CD4-positive, alpha-beta T cell treated with Interleukin-10 for 1 hour (primary cell): ENCODE measurements at regions not wholly inside any gene's neighbourhood (a gene's known extent, or its start where the extent isn't known, plus 50 kb on each side); places are given as distances from the start of the nearest gene placed in this dataset.

Source experiments
- DNase-seq: peaks from one replicate; pipeline ENCODE4 v3.0.0-alpha.2; 2020

- DNase-seq: no peak
These were observed 942.1 kb downstream of the KCNJ2 start for GRCh38 chr17:71111460-71111859.

DNA sequence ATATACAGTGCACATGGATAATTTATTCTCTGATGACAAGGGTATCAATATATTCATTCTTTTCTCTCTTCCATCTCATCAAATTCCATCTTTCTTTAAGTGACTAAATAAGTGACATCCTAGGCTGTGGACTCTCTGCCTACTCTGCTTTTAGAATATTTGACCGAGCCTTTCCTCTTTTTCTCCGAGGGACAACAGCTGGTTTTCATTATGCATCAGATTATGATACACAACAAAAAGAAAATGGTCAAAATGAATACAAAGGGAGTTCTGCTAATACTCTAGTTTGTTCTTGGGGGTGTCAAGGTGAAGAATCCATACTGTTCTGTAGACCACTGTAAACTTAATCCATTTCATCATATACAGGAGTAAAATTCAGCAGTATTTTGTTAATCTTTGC lies 942.6 kb downstream of the KCNJ2 start:
- DNase-seq: no peak

DNA sequence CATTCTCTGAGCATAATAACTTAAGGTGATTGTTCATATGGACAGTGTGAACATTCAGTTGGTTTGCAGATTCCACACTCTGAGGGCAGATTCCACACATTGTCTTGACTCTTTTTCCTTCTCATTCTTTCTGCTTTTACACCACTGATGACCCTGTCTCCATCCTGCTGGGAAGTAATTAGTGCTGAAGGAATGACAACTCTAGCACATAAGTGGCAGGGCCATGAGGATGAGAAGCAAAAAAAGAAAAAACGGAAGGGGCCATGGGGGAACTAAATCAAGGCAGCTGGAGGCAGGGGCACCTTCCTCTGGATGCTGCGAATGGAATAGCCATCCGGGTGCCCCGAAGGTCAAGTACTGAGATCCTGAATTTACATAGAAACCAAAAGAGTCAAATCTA lies 944.0 kb downstream of the KCNJ2 start:
- DNase-seq: no peak

DNA sequence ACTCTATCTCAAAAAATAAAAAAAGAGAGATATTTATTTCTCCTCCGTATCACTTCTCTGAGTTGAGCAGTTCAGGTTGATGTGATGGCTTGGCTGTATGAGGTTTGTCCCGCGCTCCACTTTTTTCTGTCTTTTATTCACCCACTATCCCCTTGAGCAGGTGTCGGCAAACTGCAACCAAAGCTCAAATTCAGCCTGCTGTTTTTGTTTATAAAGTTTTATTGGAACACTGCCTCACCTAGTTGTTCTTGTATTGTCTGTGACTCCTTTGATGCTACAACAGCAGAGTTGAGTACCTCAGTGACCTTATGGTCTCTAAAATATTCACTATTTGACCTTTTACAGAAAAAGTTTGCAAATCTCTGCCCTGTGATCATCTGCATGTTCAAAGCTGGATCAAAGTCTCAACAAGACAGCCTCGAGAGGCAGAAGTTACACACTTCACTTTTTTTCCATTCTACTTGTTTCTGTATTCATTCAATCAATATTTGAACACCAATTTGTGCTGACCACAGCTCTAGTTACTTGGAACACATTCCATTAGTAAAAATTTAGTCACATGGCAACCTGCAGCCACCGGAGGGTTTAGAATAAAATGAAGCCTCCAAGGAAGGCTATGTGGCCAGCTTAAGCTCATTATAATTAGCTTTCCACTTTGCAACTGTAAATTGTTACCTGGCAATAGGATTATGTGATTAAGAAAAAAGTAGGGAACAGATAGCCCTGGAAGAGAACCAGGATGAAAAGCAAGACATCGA lies 945.8 kb downstream of the KCNJ2 start:
- no peak for DNase-seq

DNA sequence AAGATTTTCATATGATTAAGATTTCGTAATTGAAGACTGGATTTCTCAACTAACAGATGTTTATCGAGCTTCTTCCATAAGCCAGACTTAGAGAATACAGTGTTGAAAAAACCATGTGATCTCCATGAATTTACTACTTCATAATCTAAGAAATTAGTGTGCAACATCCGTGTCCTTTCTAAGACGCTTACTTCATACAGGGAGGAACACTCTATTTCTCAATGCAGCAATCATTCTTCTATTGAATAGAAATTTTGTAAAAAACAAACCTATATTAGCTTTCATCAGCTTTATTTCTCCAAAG lies 946.3 kb downstream of the KCNJ2 start:
- DNase-seq: no peak

GRCh38 chr17:71117466-71117865 lies 948.1 kb downstream of the KCNJ2 start:
- no peak for DNase-seq

DNA sequence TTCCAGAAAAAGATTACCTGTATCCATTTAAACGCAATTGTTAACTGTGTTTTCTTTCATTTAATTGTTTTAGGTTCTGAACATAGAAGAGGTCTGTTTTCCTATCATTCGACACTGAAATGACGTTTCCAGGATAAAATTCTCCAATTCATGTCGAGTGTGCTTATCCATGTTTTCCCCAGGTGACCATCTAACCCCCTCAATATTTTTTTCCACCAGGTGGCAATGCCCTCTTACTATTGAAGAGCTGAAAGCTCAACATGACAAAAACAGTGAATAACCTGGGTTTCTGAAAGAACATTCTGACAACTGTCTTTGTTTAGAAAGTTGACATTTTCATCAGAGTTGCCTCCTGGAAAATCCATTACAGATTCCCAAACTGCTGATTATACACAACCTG lies 948.7 kb downstream of the KCNJ2 start:
- no peak for DNase-seq

GRCh38 chr17:71127416-71127815 lies 958.1 kb downstream of the KCNJ2 start:
- DNase-seq: no peak

DNA sequence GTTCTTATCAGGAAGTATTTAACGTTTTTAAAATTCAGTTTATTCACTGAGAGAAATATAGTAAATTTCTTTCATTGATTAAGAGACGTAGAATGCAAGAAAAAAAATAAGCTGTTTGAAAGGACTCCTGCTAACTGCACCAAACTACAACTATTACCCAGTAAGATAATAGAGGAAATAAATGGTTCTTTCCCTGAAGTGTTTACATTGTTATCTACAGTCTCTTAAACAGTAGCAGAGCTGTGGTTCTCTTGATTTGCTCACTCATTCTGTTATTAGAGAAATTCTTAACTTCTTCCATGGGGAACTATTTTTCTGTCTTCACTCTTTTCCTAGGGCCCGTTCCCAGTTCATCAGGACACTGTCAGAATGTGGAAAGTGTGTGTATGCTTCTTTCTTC lies 973.0 kb downstream of the KCNJ2 start:
- no peak for DNase-seq

- DNase-seq: no peak
These were observed 975.3 kb upstream of the SOX9 start for GRCh38 chr17:71145486-71145885.

DNA sequence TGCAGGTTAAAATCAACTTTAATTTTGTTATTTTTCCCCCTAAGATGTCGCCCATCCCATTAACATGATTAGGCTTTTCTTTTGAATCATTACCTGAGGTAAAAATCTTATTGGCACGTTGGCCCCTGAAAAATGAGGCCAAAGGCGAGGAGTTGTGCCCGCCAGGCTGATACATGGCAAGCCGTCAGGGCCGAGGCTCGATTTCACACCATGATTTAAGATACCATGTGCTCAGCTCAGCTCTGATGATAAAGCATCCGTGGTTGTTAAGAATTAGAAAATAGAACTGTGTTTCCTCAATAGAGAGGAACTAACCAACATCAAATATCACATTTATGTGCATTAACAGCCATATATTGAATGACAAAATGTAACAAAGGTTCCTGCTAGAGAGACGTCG lies 972.9 kb upstream of the SOX9 start:
- DNase-seq: no peak

DNA sequence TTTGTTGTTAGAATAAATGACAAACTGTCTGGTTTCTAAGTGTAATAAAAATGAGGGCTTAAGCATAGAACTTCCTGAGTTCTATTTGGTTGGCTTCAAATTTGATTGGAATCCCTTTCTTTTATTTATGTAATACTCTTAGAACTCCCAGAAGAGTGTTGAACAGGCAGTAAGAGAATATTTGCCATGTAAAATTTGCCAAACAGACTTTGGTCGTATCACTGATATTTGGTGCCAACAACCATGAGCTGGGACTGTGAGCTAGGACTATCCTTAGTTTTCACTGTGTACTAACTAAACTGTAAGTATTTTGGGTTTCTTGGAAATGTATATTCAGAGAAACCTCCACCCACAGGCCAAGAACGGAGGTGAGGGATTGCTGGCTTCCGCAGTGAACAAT lies 971.2 kb upstream of the SOX9 start:
- no peak for DNase-seq

GRCh38 chr17:71157297-71157696 lies 963.5 kb upstream of the SOX9 start:
- no peak for DNase-seq

GRCh38 chr17:71158437-71158836 lies 962.4 kb upstream of the SOX9 start:
- no peak for DNase-seq

GRCh38 chr17:71163121-71163812 lies 957.6 kb upstream of the SOX9 start:
- no peak for DNase-seq

DNA sequence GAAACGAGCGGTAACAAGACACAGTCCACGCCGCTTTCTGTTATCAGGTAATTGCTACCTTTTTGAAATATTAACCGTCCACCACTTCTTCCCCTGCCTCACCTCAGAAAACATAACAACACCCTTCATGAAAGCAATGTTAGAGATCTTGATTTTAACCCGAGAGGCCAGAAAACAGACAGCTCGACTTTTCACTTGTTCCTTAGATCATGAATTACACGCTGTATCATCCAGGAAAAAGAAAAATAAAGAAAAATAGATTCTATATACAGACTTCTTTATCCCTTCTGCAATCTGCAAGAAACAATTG lies 957.1 kb upstream of the SOX9 start:
- DNase-seq: no peak

DNA sequence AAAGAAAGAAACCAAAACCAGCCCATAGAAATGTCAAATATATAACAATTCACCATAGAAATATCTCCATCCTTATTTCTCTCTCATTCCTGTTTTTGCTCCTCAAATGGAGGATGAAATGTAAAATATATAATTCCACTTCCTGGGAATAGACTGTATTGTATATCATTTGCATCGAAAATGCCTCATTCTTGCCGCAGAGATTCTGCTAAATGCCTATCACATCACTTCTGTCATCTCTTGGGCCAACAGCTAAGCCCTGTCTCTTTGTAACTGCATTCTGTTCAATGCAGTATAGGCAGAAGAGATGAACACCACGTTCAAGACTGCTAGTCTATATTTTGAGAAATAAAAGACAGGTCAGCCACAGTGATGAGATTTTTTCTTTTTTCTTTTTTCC lies 956.3 kb upstream of the SOX9 start:
- no peak for DNase-seq

DNA sequence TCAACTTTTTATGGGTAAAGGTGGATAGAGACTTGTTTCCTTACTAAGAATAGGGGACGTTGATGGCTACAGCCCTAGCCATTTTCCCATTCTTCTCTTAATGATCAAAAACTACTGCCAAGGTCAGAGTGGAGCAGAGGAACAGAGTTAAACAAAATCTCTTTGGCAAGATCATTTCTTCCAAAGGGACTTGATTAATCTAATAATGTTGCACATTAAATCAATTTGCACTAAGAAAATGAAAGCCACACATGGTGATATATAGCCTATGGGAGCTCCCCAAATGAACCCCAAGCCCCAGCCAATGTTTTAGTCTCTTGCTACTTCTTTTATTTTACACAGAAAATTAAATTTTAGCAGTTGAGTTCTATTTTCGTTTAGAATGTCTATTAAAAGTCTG lies 954.5 kb upstream of the SOX9 start:
- DNase-seq: no peak

DNA sequence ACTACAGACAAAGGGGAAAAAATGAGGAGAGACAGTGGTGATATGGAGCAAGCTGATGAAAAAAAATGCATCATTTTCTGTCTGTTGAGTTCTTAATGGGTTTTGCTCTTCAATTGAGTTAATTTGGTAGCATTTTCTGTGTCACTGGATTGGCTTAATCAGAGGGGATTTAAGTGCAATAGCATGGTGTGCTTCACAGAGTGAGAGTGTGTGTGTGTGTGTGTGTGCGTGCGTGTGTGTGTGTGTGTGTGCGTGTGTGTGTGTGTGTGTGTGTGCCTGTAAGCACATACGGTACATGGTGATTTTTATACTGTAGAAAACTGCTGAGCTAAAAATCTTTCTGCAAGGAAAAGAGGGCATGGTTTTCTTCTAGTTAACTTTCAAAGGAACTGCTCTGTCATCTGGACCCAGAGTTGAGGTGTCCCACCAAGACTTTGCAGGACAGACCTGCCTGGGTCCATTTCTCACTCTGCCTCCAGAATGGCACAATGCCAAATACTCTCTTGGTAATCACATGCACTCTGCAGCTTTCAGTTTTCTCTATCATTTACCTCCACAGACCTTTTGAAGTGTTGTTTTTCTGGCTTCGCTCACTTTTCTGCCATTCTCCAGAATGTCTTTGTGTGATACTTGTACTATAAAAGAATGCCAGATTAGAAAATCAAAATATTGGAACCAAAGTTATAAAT lies 952.6 kb upstream of the SOX9 start:
- DNase-seq: no peak

DNA sequence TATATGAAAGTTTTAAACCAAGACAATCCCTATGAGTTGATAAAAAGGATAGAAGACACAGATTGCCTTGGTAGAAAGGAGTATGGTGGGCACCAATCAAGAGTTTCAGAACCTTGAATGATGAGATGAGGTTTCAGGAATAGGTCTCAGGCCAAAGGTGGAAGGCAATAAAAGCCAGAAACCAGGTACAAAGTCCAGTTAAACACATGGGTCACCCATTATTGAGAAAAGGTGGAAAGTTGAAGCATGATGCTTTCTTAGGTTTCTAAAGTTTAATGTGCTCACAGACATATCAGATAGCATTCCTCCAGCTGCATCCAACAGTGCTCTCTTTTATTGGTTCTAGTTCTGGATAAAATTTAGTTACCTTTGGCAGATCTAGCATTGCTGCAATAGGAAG lies 950.8 kb upstream of the SOX9 start:
- DNase-seq: no peak

DNA sequence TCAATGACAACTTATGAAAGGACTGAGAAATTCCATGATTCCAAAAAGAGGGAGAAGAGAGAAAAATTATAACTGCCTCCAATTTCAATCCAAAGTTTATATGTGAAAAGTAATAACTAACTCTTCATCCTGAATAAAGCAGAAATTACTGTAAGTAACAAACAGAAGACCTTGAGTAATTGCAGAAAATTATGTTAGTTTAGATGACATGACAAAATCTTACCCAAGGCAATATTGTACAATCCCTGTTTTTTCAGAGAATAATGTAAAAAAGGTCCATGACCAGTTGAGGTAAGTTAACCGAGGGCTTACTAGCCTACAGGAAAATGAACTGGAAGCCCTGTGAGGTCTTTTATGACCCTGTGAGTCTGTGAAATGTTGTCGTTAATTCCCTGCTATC lies 949.5 kb upstream of the SOX9 start:
- DNase-seq: no peak

DNA sequence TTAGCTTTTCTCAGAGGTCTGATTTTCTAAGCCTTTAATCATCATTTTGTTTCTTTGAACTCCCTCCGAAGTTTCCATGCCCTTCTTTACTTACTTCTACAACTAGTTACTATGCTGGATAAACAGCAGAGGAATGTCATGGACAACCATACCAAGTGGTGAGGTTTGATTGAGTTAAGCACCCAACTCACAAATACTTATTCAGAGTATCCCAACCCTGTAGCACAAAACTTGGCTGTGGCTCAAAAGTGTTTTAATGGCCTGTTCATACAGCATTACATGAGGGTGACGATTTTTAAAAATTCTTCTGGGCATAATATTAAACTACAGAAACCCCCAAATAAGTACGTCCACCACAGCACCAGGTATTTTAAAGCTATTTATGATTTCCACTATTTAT lies 946.8 kb upstream of the SOX9 start:
- no peak for DNase-seq

- DNase-seq: no peak
These were observed 944.5 kb upstream of the SOX9 start for GRCh38 chr17:71176331-71176730.

DNA sequence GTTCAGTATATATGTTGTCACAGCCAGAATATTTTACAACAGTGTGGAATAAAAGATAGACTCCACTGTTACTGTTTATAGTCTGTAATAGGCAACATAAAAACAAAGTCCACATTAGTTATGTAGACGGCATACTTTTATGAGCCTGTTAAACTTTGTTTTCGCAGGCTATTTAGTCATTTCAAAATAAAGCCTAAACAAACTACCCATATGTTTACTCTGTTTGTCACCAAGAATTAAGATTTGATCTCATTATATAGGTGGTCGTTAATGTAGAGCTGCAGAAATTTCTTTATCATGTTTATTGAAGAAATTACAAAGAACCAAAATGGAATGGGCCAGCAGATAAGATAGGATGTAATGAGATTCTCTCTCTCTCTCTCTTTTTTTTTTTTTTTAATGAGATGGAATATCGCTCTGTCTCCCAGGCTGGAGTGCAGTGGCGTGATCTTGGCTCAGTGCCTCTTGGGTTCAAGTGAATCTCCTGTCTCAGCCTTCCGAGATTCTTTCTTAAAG lies 943.8 kb upstream of the SOX9 start:
- DNase-seq: no peak
